Mucosa of rectum (tissue), 2 donors: ENCODE measurements at regions not wholly inside any gene's neighbourhood (a gene's known extent, or its start where the extent isn't known, plus 50 kb on each side); places are given as distances from the start of the nearest gene placed in this dataset.

ENCODE experiments used
- H3K27ac ChIP-seq, 2 donors: one replicate each; pipeline ENCODE4 v1.7.0; 2013; ENCODE audit warnings: inconsistent platforms in 2 of 2, low read depth in 2 of 2, low read length in 2 of 2
- H3K27me3 ChIP-seq, 2 donors: one replicate each; pipeline ENCODE4 v1.7.0; 2013; ENCODE audit warnings: low read length in 2 of 2; ENCODE audit not compliant: control insufficient read depth in 2 of 2, insufficient read depth in 2 of 2
- H3K36me3 ChIP-seq, 2 donors: one replicate each; pipeline ENCODE4 v1.7.0; 2013; ENCODE audit warnings: low read length in 2 of 2; ENCODE audit not compliant: control insufficient read depth in 2 of 2, insufficient read depth in 2 of 2
- H3K4me1 ChIP-seq, 2 donors: one replicate each; pipeline ENCODE4 v1.7.0; 2013; ENCODE audit warnings: low read length in 2 of 2, mild to moderate bottlenecking in 1 of 2; ENCODE audit not compliant: control insufficient read depth in 2 of 2, insufficient read depth in 2 of 2
- H3K4me3 ChIP-seq, 2 donors: one replicate each; pipeline ENCODE4 v1.7.0; 2013; ENCODE audit warnings: low read length in 2 of 2
- H3K9ac ChIP-seq, 2 donors: one replicate each; pipeline ENCODE4 v1.7.0; 2013; ENCODE audit warnings: low read length in 2 of 2, low read depth in 1 of 2, mild to moderate bottlenecking in 1 of 2
- H3K9me3 ChIP-seq, 2 donors: one replicate each; pipeline ENCODE4 v1.7.0; 2013; ENCODE audit warnings: low read length in 2 of 2; ENCODE audit not compliant: control insufficient read depth in 2 of 2
- donor health status: healthy.
- donor health status: Normal muscosa, but diverticular disease.

DNA sequence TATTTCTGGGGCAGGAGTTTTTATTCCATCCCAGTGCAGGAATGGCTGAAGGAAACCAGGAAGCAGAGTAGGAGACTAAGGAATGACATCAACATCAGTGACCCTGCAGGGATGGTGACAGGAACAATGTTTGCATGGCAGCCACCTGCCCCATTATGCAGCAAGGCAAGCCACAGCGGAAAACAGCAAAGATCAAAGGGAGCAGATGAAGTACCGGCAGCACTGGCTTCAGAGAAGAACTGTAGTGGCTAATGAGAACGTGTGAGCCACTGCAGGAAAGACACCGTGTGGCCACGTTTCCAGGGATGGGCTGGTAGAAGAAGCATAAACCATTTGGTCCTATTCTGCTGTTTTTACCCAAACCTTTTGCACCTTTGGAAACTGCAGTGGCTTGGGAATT lies 52.9 kb upstream of the TAB2 start:
- H3K27me3 ChIP-seq: no peaks in the 10 kb centered on the region
- H3K4me3 ChIP-seq: no peak overlapping the region
- no peaks in the 10 kb centered on the region for H3K4me1 ChIP-seq
- no peaks in the 10 kb centered on the region for H3K36me3 ChIP-seq
- H3K27ac ChIP-seq: no peak overlapping the region
- H3K9me3 ChIP-seq: no peaks in the 10 kb centered on the region
- no peak overlapping the region for H3K9ac ChIP-seq

- H3K36me3 ChIP-seq: no peaks in the 10 kb centered on the region
- H3K4me3 ChIP-seq: no peak overlapping the region
- no peak overlapping the region for H3K9ac ChIP-seq
- no peaks in the 10 kb centered on the region for H3K9me3 ChIP-seq
- H3K4me1 ChIP-seq: no peaks in the 10 kb centered on the region
- H3K27ac ChIP-seq: no peak overlapping the region
- no peaks in the 10 kb centered on the region for H3K27me3 ChIP-seq
These were observed 51.6 kb upstream of the TAB2 start for GRCh38 chr6:149265945-149266344.

DNA sequence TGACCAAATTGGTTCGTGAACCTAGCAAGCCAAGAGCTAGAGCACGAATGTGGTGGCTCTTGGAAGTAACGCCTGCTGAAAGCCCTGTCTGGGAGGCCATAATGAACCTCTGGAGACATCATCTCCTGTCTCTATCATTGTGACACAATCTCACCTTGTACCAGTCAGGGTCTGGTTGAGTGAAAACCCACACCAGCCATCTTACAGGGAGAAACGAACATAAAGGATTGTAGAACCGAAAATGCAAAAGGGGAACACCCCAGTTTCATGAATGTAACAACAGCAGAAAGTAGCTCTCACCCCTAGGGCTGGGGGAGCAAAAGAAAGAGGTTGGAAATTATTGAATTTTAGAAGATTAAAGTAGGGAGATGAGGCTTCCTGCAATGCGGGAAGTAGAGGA lies 50.9 kb upstream of the TAB2 start:
- H3K36me3 ChIP-seq: no peaks in the 10 kb centered on the region
- no peaks in the 10 kb centered on the region for H3K9me3 ChIP-seq
- H3K4me3 ChIP-seq: no peak overlapping the region
- H3K4me1 ChIP-seq: no peaks in the 10 kb centered on the region
- H3K27me3 ChIP-seq: no peaks in the 10 kb centered on the region
- no peak overlapping the region for H3K27ac ChIP-seq
- H3K9ac ChIP-seq: no peak overlapping the region

- Histone ChIP-seq H3K4me3 (no peak overlapping the region), H3K9me3 (no peaks in the 10 kb centered on the region), H3K9ac (no peak overlapping the region), H3K27ac (no peak overlapping the region), H3K4me1 (no peaks in the 10 kb centered on the region), H3K27me3 (no peaks in the 10 kb centered on the region), H3K36me3 (no peaks in the 10 kb centered on the region)
These were observed 50.4 kb upstream of the TAB2 start for GRCh38 chr6:149267072-149267471.

DNA sequence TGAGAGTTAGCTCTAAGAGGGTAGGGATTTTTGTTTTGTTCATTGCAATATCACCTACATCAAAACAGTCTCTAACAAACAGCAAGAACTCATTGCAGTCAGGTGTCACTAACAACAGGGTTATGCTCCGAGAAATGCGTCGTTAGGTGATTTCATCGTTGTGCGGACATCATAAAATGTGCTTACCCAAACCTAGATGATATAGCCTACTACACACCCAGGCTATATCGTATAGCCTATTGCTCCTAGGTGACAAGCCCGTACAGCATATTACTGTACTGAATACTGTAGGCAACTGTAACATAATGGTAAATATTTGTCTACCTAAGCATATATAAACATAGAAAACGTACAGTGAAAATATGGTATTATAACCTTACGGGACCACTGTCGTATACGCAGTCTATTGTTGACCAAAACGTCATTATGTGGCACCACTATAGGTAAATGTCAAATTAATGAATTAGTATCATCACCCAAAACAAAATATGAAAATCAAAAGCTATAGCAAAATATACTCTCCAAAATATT lies 49.9 kb upstream of the TAB2 start:
- H3K4me3 ChIP-seq: no peak overlapping the region
- H3K4me1 ChIP-seq: no peaks in the 10 kb centered on the region
- no peak overlapping the region for H3K27ac ChIP-seq
- no peak overlapping the region for H3K9ac ChIP-seq
- H3K9me3 ChIP-seq: no peaks in the 10 kb centered on the region
- no peaks in the 10 kb centered on the region for H3K27me3 ChIP-seq
- H3K36me3 ChIP-seq: no peaks in the 10 kb centered on the region
